ENCODE measurements at regions not wholly inside any gene's neighbourhood (a gene's known extent, or its start where the extent isn't known, plus 50 kb on each side); places are given as distances from the start of the nearest gene placed in this dataset.

- DNase-seq (ENCODE audit: low read depth, low spot score): no peak
Measured at GRCh38 chr3:182136008-182136910, 424.5 kb downstream of the SOX2 start.

- DNase-seq (ENCODE audit: low read depth, low spot score): no peak
Measured at GRCh38 chr3:182138393-182138792, 426.7 kb downstream of the SOX2 start.

- peak; percentile 87 for DNase-seq (ENCODE audit: low read depth, low spot score)
Measured at GRCh38 chr3:182139627-182140357, 428.1 kb downstream of the SOX2 start.

- DNase-seq (ENCODE audit: low read depth, low spot score): no peak
Measured at GRCh38 chr3:182142928-182143327, 431.2 kb downstream of the SOX2 start.

GRCh38 chr3:182143903-182144302, 432.2 kb downstream of the SOX2 start:
- DNase-seq (ENCODE audit: low read depth, low spot score): no peak

GRCh38 chr3:182148360-182148759, 436.6 kb downstream of the SOX2 start:
- no peak for DNase-seq (ENCODE audit: low read depth, low spot score)

GRCh38 chr3:182149594-182149993, 437.9 kb downstream of the SOX2 start:
- DNase-seq (ENCODE audit: low read depth, low spot score): no peak

GRCh38 chr3:182156326-182156725, 444.6 kb downstream of the SOX2 start:
- DNase-seq (ENCODE audit: low read depth, low spot score): peak; percentile 6

- DNase-seq (ENCODE audit: low read depth, low spot score): no peak
Measured at GRCh38 chr3:182165234-182165633, 453.5 kb downstream of the SOX2 start.

GRCh38 chr3:182172534-182172933, 460.8 kb downstream of the SOX2 start:
- no peak for DNase-seq (ENCODE audit: low read depth, low spot score)

GRCh38 chr3:182178488-182179200, 466.9 kb downstream of the SOX2 start:
- DNase-seq (ENCODE audit: low read depth, low spot score): no peak

- no peak for DNase-seq (ENCODE audit: low read depth, low spot score)
Measured at GRCh38 chr3:182179631-182180030, 467.9 kb downstream of the SOX2 start.

GRCh38 chr3:182180654-182181385, 469.1 kb downstream of the SOX2 start:
- DNase-seq (ENCODE audit: low read depth, low spot score): peak; percentile 6

- DNase-seq (ENCODE audit: low read depth, low spot score): no peak
Measured at GRCh38 chr3:182182531-182182968, 470.8 kb downstream of the SOX2 start.

GRCh38 chr3:182183716-182184430, 472.1 kb downstream of the SOX2 start:
- no peak for DNase-seq (ENCODE audit: low read depth, low spot score)

GRCh38 chr3:182185313-182185712, 473.6 kb downstream of the SOX2 start:
- DNase-seq (ENCODE audit: low read depth, low spot score): no peak

- no peak for DNase-seq (ENCODE audit: low read depth, low spot score)
Measured at GRCh38 chr3:182190056-182190455, 478.3 kb downstream of the SOX2 start.

- DNase-seq (ENCODE audit: low read depth, low spot score): no peak
Measured at GRCh38 chr3:182198345-182198744, 486.6 kb downstream of the SOX2 start.

- no peak for DNase-seq (ENCODE audit: low read depth, low spot score)
Measured at GRCh38 chr3:182201456-182202168, 489.9 kb downstream of the SOX2 start.

- DNase-seq (ENCODE audit: low read depth, low spot score): peak; percentile 20
Measured at GRCh38 chr3:182212479-182213076, 500.9 kb downstream of the SOX2 start.

Measured in ELF-1 (cell line).